Ecto neural progenitor cell (in vitro differentiated cells): ENCODE measurements at regions not wholly inside any gene's neighbourhood (a gene's known extent, or its start where the extent isn't known, plus 50 kb on each side); places are given as distances from the start of the nearest gene placed in this dataset.
"Not testable (repeated sequence)": the region's sequence is repeated elsewhere in the genome, so short reads cannot be mapped to it uniquely, and the experiment has no call there.

Experiments
- DNase-seq: peaks from one replicate; pipeline ENCODE4 v3.0.0-alpha.2; 2018; ENCODE audit warnings: low spot score

- no peak for DNase-seq
Measured at GRCh38 chr5:71907001-71907588, 188.0 kb downstream of the CARTPT start.

GRCh38 chr5:71907608-71908145, 188.6 kb downstream of the CARTPT start:
- no peak for DNase-seq

- no peak for DNase-seq
Measured at GRCh38 chr5:71910741-71911140, 191.7 kb downstream of the CARTPT start.

- no peak for DNase-seq
Measured at GRCh38 chr5:71912021-71912420, 192.9 kb downstream of the CARTPT start.

- no peak for DNase-seq
Measured at GRCh38 chr5:71914281-71914680, 193.0 kb upstream of the MAP1B start.

- no peak for DNase-seq
Measured at GRCh38 chr5:71922584-71923106, 184.6 kb upstream of the MAP1B start.

- no peak for DNase-seq
Measured at GRCh38 chr5:71923755-71924154, 183.5 kb upstream of the MAP1B start.

GRCh38 chr5:71924325-71924724, 182.9 kb upstream of the MAP1B start:
- no peak for DNase-seq

- DNase-seq = no peak
Measured at GRCh38 chr5:71924980-71925379, 182.3 kb upstream of the MAP1B start.

- no peak for DNase-seq
Measured at GRCh38 chr5:71925608-71926091, 181.6 kb upstream of the MAP1B start.

- DNase-seq = no peak
Measured at GRCh38 chr5:71929003-71929402, 178.3 kb upstream of the MAP1B start.

- DNase-seq = not testable (repeated sequence)
Measured at GRCh38 chr5:71930554-71930953, 176.7 kb upstream of the MAP1B start.

GRCh38 chr5:71932131-71932654, 175.1 kb upstream of the MAP1B start:
- no peak for DNase-seq

GRCh38 chr5:71932655-71933338, 174.5 kb upstream of the MAP1B start:
- peak; percentile 74 for DNase-seq

GRCh38 chr5:71934322-71934721, 173.0 kb upstream of the MAP1B start:
- DNase-seq = no peak

GRCh38 chr5:71937921-71938698, 169.2 kb upstream of the MAP1B start:
- no peak for DNase-seq

GRCh38 chr5:71938895-71939294, 168.4 kb upstream of the MAP1B start:
- no peak for DNase-seq

- DNase-seq = no peak
Measured at GRCh38 chr5:71939452-71940230, 167.6 kb upstream of the MAP1B start.

- DNase-seq = no peak
Measured at GRCh38 chr5:71943874-71944273, 163.4 kb upstream of the MAP1B start.

GRCh38 chr5:71945436-71945835, 161.8 kb upstream of the MAP1B start:
- no peak for DNase-seq

- DNase-seq = no peak
Measured at GRCh38 chr5:71946343-71947030, 160.8 kb upstream of the MAP1B start.
